Left lung (tissue), 4 donors: ENCODE measurements at regions not wholly inside any gene's neighbourhood (a gene's known extent, or its start where the extent isn't known, plus 50 kb on each side); places are given as distances from the start of the nearest gene placed in this dataset.

Experiments used
- ATAC-seq: fragments of 200-7000 bp; cut with Tn5 transposase; one replicate; pipeline ENCODE4 v1.9.1; 2020; ENCODE audit warnings: moderate library complexity
- DNase-seq, 4 donors: peaks; one replicate each; pipeline ENCODE4 v3.0.0-alpha.2; 2013 to 2020
- H3K27ac ChIP-seq, 2 donors: fragments of 200-600 bp; sonication (generic) in 1 of 2; one replicate each; pipeline versions ENCODE4 v1.5.0 to v1.8.0; 2020 to 2021
- H3K27me3 ChIP-seq, 2 donors: fragments of 200-600 bp; sonication (generic) in 1 of 2; one replicate each; pipeline versions ENCODE4 v1.5.0 to v1.8.0; 2020 to 2021
- H3K36me3 ChIP-seq, 2 donors: fragments of 200-600 bp; sonication (generic) in 1 of 2; one replicate each; pipeline versions ENCODE4 v1.5.0 to v1.8.0; 2020 to 2021
- H3K4me1 ChIP-seq, 2 donors: fragments of 200-600 bp; one replicate each; pipeline ENCODE4 v1.8.0; 2021
- H3K4me3 ChIP-seq, 2 donors: fragments of 200-600 bp; sonication (generic) in 1 of 2; one replicate each; pipeline versions ENCODE4 v1.5.0 to v1.8.0; 2020 to 2021; ENCODE audit warnings: mild to moderate bottlenecking in 1 of 2
- H3K9me3 ChIP-seq, 2 donors: fragments of 200-600 bp; sonication (generic) in 1 of 2; one replicate each; pipeline versions ENCODE4 v1.5.0 to v1.8.0; 2020 to 2021
- intact Hi-C, 2 donors: fragments of 100-400 bp; cut with DNase I; formaldehyde crosslinking; loops; one replicate each; pipeline versions ENCODE4 v1.11.2 to v1.14.2; 2022
- TF ChIP-seq, protein P1 (sequence below), 2 donors: fragments of 200-600 bp; sonication (generic) in 1 of 2; IDR thresholded peaks; one replicate each; pipeline versions ENCODE4 v1.5.0 to v1.8.0; 2021; ENCODE audit warnings: antibody characterized with exemption in 2 of 2
- donor health status: DM: no; HTN: yes; CAD: no.
- donor health status: DM: no; HTN: no; CAD: no.

DNA sequence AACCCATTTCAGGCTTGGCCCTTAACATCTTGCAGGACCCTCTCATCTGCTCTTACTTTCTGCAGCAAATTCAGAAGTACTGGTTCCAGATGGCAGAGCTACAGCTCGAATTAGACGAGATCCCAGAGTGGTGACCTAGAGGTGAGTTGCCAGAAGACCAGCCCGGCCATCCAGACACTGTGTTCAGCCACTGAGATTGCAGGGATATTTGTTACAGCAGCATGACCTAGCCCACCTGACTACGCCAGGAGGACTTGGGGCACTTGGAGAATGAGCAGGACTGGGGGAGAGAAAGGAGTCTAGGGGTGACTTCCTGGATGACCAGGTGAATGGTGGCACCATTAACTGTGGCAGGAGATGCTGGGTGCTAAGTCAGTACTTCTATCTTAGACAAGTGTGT is 67.2 kb upstream of the ID2 start:
- H3K9me3 ChIP-seq = no peaks in the 10 kb centered on the region
- DNase-seq = no peak
- H3K27me3 ChIP-seq = no peaks in the 10 kb centered on the region
- no peak overlapping the region for H3K27ac ChIP-seq
- H3K4me1 ChIP-seq = no peaks in the 10 kb centered on the region
- TF ChIP-seq, protein P1, sequence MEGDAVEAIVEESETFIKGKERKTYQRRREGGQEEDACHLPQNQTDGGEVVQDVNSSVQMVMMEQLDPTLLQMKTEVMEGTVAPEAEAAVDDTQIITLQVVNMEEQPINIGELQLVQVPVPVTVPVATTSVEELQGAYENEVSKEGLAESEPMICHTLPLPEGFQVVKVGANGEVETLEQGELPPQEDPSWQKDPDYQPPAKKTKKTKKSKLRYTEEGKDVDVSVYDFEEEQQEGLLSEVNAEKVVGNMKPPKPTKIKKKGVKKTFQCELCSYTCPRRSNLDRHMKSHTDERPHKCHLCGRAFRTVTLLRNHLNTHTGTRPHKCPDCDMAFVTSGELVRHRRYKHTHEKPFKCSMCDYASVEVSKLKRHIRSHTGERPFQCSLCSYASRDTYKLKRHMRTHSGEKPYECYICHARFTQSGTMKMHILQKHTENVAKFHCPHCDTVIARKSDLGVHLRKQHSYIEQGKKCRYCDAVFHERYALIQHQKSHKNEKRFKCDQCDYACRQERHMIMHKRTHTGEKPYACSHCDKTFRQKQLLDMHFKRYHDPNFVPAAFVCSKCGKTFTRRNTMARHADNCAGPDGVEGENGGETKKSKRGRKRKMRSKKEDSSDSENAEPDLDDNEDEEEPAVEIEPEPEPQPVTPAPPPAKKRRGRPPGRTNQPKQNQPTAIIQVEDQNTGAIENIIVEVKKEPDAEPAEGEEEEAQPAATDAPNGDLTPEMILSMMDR (IDR thresholded peaks at IDR 0.05) = no peak
- ATAC-seq = no peak
- no peaks in the 10 kb centered on the region for H3K36me3 ChIP-seq
- H3K4me3 ChIP-seq = no peak overlapping the region
- intact Hi-C loops = no loop called here

DNA sequence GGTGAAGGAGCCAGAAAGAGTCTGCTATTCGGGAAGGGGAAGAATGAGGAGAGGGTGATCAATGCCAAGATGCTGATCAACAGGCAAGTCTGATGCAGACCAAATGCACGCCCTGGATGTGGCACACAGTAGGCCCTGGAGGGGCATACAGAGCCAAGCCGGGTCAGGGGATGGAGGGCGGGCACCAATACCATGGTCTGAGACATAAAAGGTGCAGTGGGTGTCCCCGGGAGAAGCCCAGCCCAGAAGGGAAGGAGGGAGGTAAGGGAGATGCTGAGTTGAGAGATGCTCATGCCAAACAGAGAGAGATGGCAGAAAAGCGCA is 66.6 kb upstream of the ID2 start:
- ATAC-seq = no peak
- H3K4me3 ChIP-seq = no peak overlapping the region
- H3K9me3 ChIP-seq = no peaks in the 10 kb centered on the region
- TF ChIP-seq, protein P1 (IDR thresholded peaks at IDR 0.05) = no peak
- H3K36me3 ChIP-seq = no peaks in the 10 kb centered on the region
- no peaks in the 10 kb centered on the region for H3K4me1 ChIP-seq
- intact Hi-C loops = no loop called here
- no peak for DNase-seq
- H3K27ac ChIP-seq = no peak overlapping the region
- H3K27me3 ChIP-seq = no peaks in the 10 kb centered on the region

- no peaks in the 10 kb centered on the region for H3K9me3 ChIP-seq
- ATAC-seq = no peak
- no peaks in the 10 kb centered on the region for H3K36me3 ChIP-seq
- no peak overlapping the region for H3K4me3 ChIP-seq
- TF ChIP-seq, protein P1 (IDR thresholded peaks at IDR 0.05) = no peak
- H3K27ac ChIP-seq = no peak overlapping the region
- no peak for DNase-seq
- intact Hi-C loops = no loop called here
- no peaks in the 10 kb centered on the region for H3K4me1 ChIP-seq
- H3K27me3 ChIP-seq = no peaks in the 10 kb centered on the region
Measured at GRCh38 chr2:8615576-8616281, 66.1 kb upstream of the ID2 start.

DNA sequence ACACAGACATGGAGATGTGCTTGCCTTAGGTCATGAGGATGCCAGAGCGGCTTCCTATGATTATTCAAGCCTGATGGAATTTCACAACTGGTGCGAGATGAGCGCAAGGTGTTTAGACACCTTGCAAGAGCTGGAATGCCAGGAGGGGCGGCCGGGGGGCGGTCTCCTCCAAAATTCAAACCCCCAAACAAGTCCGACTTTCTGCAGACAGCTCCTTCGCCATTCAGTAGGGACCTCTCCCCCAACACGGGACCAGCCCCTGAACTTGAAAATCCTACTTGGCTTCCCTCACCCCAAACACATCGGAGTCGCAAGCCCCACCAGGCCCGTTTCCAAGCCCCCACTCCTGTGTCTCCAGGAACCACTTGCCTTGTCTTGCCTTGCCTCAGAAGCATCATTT is 64.8 kb upstream of the ID2 start:
- ATAC-seq = no peak
- intact Hi-C loops = no loop called here
- H3K27ac ChIP-seq = no peak overlapping the region
- no peaks in the 10 kb centered on the region for H3K9me3 ChIP-seq
- H3K4me3 ChIP-seq = no peak overlapping the region
- H3K27me3 ChIP-seq = no peaks in the 10 kb centered on the region
- no peak for DNase-seq
- TF ChIP-seq, protein P1 (IDR thresholded peaks at IDR 0.05) = no peak
- H3K4me1 ChIP-seq = no peaks in the 10 kb centered on the region
- no peaks in the 10 kb centered on the region for H3K36me3 ChIP-seq

GRCh38 chr2:8617590-8617989 is 64.3 kb upstream of the ID2 start:
- TF ChIP-seq, protein P1 (IDR thresholded peaks at IDR 0.05) = no peak
- no peaks in the 10 kb centered on the region for H3K27me3 ChIP-seq
- H3K36me3 ChIP-seq = no peaks in the 10 kb centered on the region
- intact Hi-C loops = no loop called here
- H3K27ac ChIP-seq = no peak overlapping the region
- DNase-seq (no peak), ATAC-seq (no peak)
- no peaks in the 10 kb centered on the region for H3K4me1 ChIP-seq
- H3K4me3 ChIP-seq = no peak overlapping the region
- H3K9me3 ChIP-seq = no peaks in the 10 kb centered on the region
